Peyer's patch (tissue), 4 donors: ENCODE measurements at regions not wholly inside any gene's neighbourhood (a gene's known extent, or its start where the extent isn't known, plus 50 kb on each side); places are given as distances from the start of the nearest gene placed in this dataset.

Experiments
- POLR2A ChIP-seq, 2 donors: fragments of 450-650 bp; IDR thresholded peaks; one replicate each; pipeline ENCODE4 v1.5.1; 2017; ENCODE audit warnings: antibody characterized with exemption in 2 of 2, mild to moderate bottlenecking in 2 of 2, moderate library complexity in 2 of 2
- TF ChIP-seq, protein P1 (sequence below), 6 experiments: fragments of 450-650 bp in 4 of 6; fragments of 200-600 bp in 2 of 6; sonication (generic) in 1 of 6; IDR thresholded peaks; one replicate each; pipeline ENCODE4 v1.5.1; 2017 to 2019; ENCODE audit warnings: antibody characterized with exemption in 6 of 6, mild to moderate bottlenecking in 3 of 6, moderate library complexity in 1 of 6

DNA sequence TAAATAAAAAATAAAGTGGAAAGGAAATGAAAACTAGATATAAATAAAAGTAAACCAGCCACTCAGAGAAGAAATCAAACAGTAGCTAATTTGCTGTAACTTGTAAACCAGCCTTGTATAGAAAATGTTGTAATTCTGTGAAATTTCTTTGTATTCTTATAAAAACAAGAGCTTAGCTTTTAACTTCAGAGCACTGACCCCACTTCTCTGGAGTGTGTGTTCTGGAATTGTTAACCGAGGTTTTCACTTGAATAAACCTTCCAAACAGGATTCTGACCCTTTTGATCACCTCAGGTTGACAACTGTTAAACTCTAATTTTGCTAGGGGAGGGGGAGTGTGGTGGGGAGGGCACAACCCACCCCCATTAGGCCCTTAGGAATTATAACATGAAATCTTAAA is 151.9 kb upstream of the TRIM24 start:
- TF ChIP-seq, protein P1, sequence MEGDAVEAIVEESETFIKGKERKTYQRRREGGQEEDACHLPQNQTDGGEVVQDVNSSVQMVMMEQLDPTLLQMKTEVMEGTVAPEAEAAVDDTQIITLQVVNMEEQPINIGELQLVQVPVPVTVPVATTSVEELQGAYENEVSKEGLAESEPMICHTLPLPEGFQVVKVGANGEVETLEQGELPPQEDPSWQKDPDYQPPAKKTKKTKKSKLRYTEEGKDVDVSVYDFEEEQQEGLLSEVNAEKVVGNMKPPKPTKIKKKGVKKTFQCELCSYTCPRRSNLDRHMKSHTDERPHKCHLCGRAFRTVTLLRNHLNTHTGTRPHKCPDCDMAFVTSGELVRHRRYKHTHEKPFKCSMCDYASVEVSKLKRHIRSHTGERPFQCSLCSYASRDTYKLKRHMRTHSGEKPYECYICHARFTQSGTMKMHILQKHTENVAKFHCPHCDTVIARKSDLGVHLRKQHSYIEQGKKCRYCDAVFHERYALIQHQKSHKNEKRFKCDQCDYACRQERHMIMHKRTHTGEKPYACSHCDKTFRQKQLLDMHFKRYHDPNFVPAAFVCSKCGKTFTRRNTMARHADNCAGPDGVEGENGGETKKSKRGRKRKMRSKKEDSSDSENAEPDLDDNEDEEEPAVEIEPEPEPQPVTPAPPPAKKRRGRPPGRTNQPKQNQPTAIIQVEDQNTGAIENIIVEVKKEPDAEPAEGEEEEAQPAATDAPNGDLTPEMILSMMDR (IDR thresholded peaks at IDR 0.05), result no peak
- TF ChIP-seq POLR2A (IDR thresholded peaks at IDR 0.05), result no peak
